CD4-positive, alpha-beta T cell (primary cell): ENCODE measurements at regions not wholly inside any gene's neighbourhood (a gene's known extent, or its start where the extent isn't known, plus 50 kb on each side); places are given as distances from the start of the nearest gene placed in this dataset.

Source experiments
- ATAC-seq: fragments of 200-7000 bp; cut with Tn5 transposase; one replicate; pipeline ENCODE4 v1.10.0; 2022; ENCODE audit warnings: mild to moderate bottlenecking; ENCODE audit not compliant: poor library complexity
- CTCF ChIA-PET: fragments of 350-600 bp; sonication (Branson Sonifier 250); formaldehyde crosslinking; loops from one replicate; lab custom pipeline; 2021; ENCODE audit warnings: antibody characterized with exemption, inconsistent platforms; lab: Charles Lee
- POLR2A ChIA-PET: fragments of 350-600 bp; sonication (Branson Sonifier 250); formaldehyde crosslinking; loops from one replicate; lab custom pipeline; 2021; ENCODE audit warnings: antibody characterized with exemption, inconsistent platforms; lab: Charles Lee
- DNase-seq, 14 experiments: peaks; one replicate each; pipeline ENCODE4 v3.0.0-alpha.2; 2013 to 2020; ENCODE audit warnings: mixed read lengths in 2 of 14
- H3K27ac ChIP-seq, 2 donors: one replicate each; pipeline versions ENCODE4 v1.5.1 to v1.7.0; 2013; ENCODE audit warnings: low read length in 2 of 2, low read depth in 1 of 2, mild to moderate bottlenecking in 1 of 2
- H3K27me3 ChIP-seq, 2 experiments: 1 replicate in 1 of 2; 2 replicates in 1 of 2; pipeline versions ENCODE4 v1.6.1 to v1.7.0; 2013; ENCODE audit warnings: low read length in 2 of 2, control low read depth in 1 of 2, mild to moderate bottlenecking in 1 of 2, moderate library complexity in 1 of 2; ENCODE audit not compliant: insufficient read depth in 2 of 2, control insufficient read depth in 1 of 2
- H3K36me3 ChIP-seq: one replicate; pipeline ENCODE4 v1.6.1; 2013; ENCODE audit warnings: low read length, control low read depth; ENCODE audit not compliant: insufficient read depth
- H3K4me1 ChIP-seq: one replicate; pipeline ENCODE4 v1.6.1; 2013; ENCODE audit warnings: low read length, control low read depth; ENCODE audit not compliant: insufficient read depth
- H3K4me3 ChIP-seq: one replicate; pipeline ENCODE4 v1.5.1; 2013; ENCODE audit warnings: mild to moderate bottlenecking, low read length, moderate library complexity
- H3K9me3 ChIP-seq, 2 experiments: 1 replicate in 1 of 2; 2 replicates in 1 of 2; pipeline versions ENCODE4 v1.6.1 to v1.7.0; 2013; ENCODE audit warnings: low read length in 2 of 2, mild to moderate bottlenecking in 2 of 2, control low read depth in 1 of 2, moderate library complexity in 1 of 2; ENCODE audit not compliant: control insufficient read depth in 1 of 2, insufficient read depth in 1 of 2
- H3K27ac Mint-ChIP-seq: one replicate; pipeline ENCODE4 v1.8.0; 2020; ENCODE audit warnings: mixed read lengths
- H3K27me3 Mint-ChIP-seq: one replicate; pipeline ENCODE4 v1.8.0; 2021; ENCODE audit warnings: mixed read lengths
- H3K36me3 Mint-ChIP-seq: one replicate; pipeline ENCODE4 v1.8.0; 2021; ENCODE audit warnings: low read depth, mixed read lengths
- H3K4me1 Mint-ChIP-seq: one replicate; pipeline ENCODE4 v1.8.0; 2021; ENCODE audit warnings: low read depth, mixed read lengths
- H3K4me3 Mint-ChIP-seq: one replicate; pipeline ENCODE4 v1.8.0; 2020; ENCODE audit warnings: mild to moderate bottlenecking, mixed read lengths
- H3K9me3 Mint-ChIP-seq: one replicate; pipeline ENCODE4 v1.8.0; 2020; ENCODE audit warnings: mixed read lengths
- CTCF ChIP-seq: fragments of 200-600 bp; IDR thresholded peaks from one replicate; pipeline ENCODE4 v1.8.0; 2022; ENCODE audit warnings: antibody characterized with exemption, mild to moderate bottlenecking
- intact Hi-C, 2 experiments: fragments of 100-400 bp; cut with DNase I in 1 of 2; cut with micrococcal nuclease in 1 of 2; formaldehyde crosslinking; loops; one replicate each; pipeline versions ENCODE4 v1.15.1 to v1.9.0; 2023 to 2025; cut with DNase I, micrococcal nuclease

- DNase-seq = no peak
- no peaks in the 10 kb centered on the region for H3K9me3 ChIP-seq
- no peak for TF ChIP-seq CTCF
- no peak overlapping the region for H3K4me3 Mint-ChIP-seq
- no peaks in the 10 kb centered on the region for H3K36me3 Mint-ChIP-seq
- H3K4me1 Mint-ChIP-seq = no peaks in the 10 kb centered on the region
- H3K27me3 ChIP-seq = no peaks in the 10 kb centered on the region
- ATAC-seq = no peak
- no peak overlapping the region for H3K27ac Mint-ChIP-seq
- intact Hi-C loops = no loop called here
- ChIA-PET CTCF (interaction anchor here (0.5 kb wide), 1 partner anchor 320 kb away, joined by 3 read pairs; no protein-coding TSS in a partner anchor), POLR2A (no interaction called here)
- H3K4me3 ChIP-seq = no peak overlapping the region
- no peaks in the 10 kb centered on the region for H3K9me3 Mint-ChIP-seq
- no peaks in the 10 kb centered on the region for H3K27me3 Mint-ChIP-seq
- no peaks in the 10 kb centered on the region for H3K4me1 ChIP-seq
- no peaks in the 10 kb centered on the region for H3K36me3 ChIP-seq
- H3K27ac ChIP-seq = no peak overlapping the region
Measured at GRCh38 chr4:100823066-100823992, 305.5 kb upstream of the EMCN start.

GRCh38 chr4:100820249-100820648 is 302.4 kb upstream of the EMCN start:
- H3K27ac Mint-ChIP-seq = no peak overlapping the region
- H3K9me3 Mint-ChIP-seq = no peaks in the 10 kb centered on the region
- intact Hi-C loops = no loop called here
- TF ChIP-seq CTCF = no peak
- DNase-seq = no peak
- H3K27me3 Mint-ChIP-seq = no peaks in the 10 kb centered on the region
- Histone ChIP-seq H3K36me3 (no peaks in the 10 kb centered on the region), H3K27ac (no peak overlapping the region), H3K9me3 (no peaks in the 10 kb centered on the region), H3K4me1 (no peaks in the 10 kb centered on the region), H3K27me3 (no peaks in the 10 kb centered on the region), H3K4me3 (no peak overlapping the region)
- POLR2A ChIA-PET = no interaction called here
- no peak for ATAC-seq
- CTCF ChIA-PET = no interaction called here
- no peak overlapping the region for H3K4me3 Mint-ChIP-seq
- no peaks in the 10 kb centered on the region for H3K36me3 Mint-ChIP-seq
- H3K4me1 Mint-ChIP-seq = no peaks in the 10 kb centered on the region

GRCh38 chr4:100819505-100819904 is 301.7 kb upstream of the EMCN start:
- Histone ChIP-seq H3K27me3 (no peaks in the 10 kb centered on the region), H3K4me1 (no peaks in the 10 kb centered on the region), H3K27ac (no peak overlapping the region), H3K4me3 (no peak overlapping the region), H3K36me3 (no peaks in the 10 kb centered on the region), H3K9me3 (no peaks in the 10 kb centered on the region)
- POLR2A ChIA-PET = no interaction called here
- ATAC-seq (no peak), DNase-seq (no peak)
- no peaks in the 10 kb centered on the region for H3K9me3 Mint-ChIP-seq
- intact Hi-C loops = no loop called here
- no peak overlapping the region for H3K4me3 Mint-ChIP-seq
- CTCF ChIA-PET = no interaction called here
- H3K27me3 Mint-ChIP-seq = no peaks in the 10 kb centered on the region
- no peak overlapping the region for H3K27ac Mint-ChIP-seq
- no peaks in the 10 kb centered on the region for H3K4me1 Mint-ChIP-seq
- H3K36me3 Mint-ChIP-seq = no peaks in the 10 kb centered on the region
- TF ChIP-seq CTCF = no peak
